ENCODE measurements at regions not wholly inside any gene's neighbourhood (a gene's known extent, or its start where the extent isn't known, plus 50 kb on each side); places are given as distances from the start of the nearest gene placed in this dataset.

GRCh38 chrX:6793000-6793399 lies 258.1 kb upstream of the VCX3A start:
- Mint-ChIP-seq H3K27ac (no peak overlapping the region), H3K4me1 (ENCODE audit: low read depth) (no peaks in the 10 kb centered on the region), H3K27me3 (ENCODE audit: insufficient read depth) (no peaks in the 10 kb centered on the region), H3K36me3 (ENCODE audit: low read depth) (no peaks in the 10 kb centered on the region), H3K4me3 (no peak overlapping the region), H3K9me3 (peaks cover 3% of the 10 kb centered on the region; the same call in 1 of the 2 replicates)
- DNase-seq: no peak
- no peak for TF ChIP-seq CTCF (IDR thresholded peaks at IDR 0.05)

- Mint-ChIP-seq H3K27ac (no peak overlapping the region), H3K36me3 (ENCODE audit: low read depth) (no peaks in the 10 kb centered on the region), H3K4me1 (ENCODE audit: low read depth) (no peaks in the 10 kb centered on the region), H3K4me3 (no peak overlapping the region), H3K9me3 (no peaks in the 10 kb centered on the region; the same call in 1 of the 2 replicates), H3K27me3 (ENCODE audit: insufficient read depth) (no peaks in the 10 kb centered on the region)
- no peak for DNase-seq
- TF ChIP-seq CTCF (IDR thresholded peaks at IDR 0.05): no peak
Observed at GRCh38 chrX:6783912-6784311, 249.0 kb upstream of the VCX3A start.

GRCh38 chrX:6782831-6783230 lies 247.9 kb upstream of the VCX3A start:
- no peak for TF ChIP-seq CTCF (IDR thresholded peaks at IDR 0.05)

GRCh38 chrX:6778544-6779503 lies 243.9 kb upstream of the VCX3A start:
- H3K27me3 Mint-ChIP-seq (ENCODE audit: insufficient read depth): no peaks in the 10 kb centered on the region
- no peak overlapping the region for H3K27ac Mint-ChIP-seq
- H3K9me3 Mint-ChIP-seq: no peaks in the 10 kb centered on the region
- no peaks in the 10 kb centered on the region for H3K36me3 Mint-ChIP-seq (ENCODE audit: low read depth)
- H3K4me1 Mint-ChIP-seq (ENCODE audit: low read depth): no peaks in the 10 kb centered on the region
- TF ChIP-seq CTCF (IDR thresholded peaks at IDR 0.05): no peak
- no peak for DNase-seq
- no peak overlapping the region for H3K4me3 Mint-ChIP-seq

More at GRCh38 chrX:6782831-6783230, 247.9 kb upstream of the VCX3A start:
- H3K4me3 Mint-ChIP-seq: no peak overlapping the region
- H3K4me1 Mint-ChIP-seq (ENCODE audit: low read depth): no peaks in the 10 kb centered on the region
- DNase-seq: no peak
- H3K27me3 Mint-ChIP-seq (ENCODE audit: insufficient read depth): no peaks in the 10 kb centered on the region
- H3K9me3 Mint-ChIP-seq: no peaks in the 10 kb centered on the region; the same call in 1 of the 2 replicates
- no peak overlapping the region for H3K27ac Mint-ChIP-seq
- H3K36me3 Mint-ChIP-seq (ENCODE audit: low read depth): no peaks in the 10 kb centered on the region

GRCh38 chrX:6777238-6778002 lies 242.5 kb upstream of the VCX3A start:
- Mint-ChIP-seq H3K27me3 (ENCODE audit: insufficient read depth) (no peaks in the 10 kb centered on the region), H3K4me1 (ENCODE audit: low read depth) (no peaks in the 10 kb centered on the region), H3K9me3 (no peaks in the 10 kb centered on the region), H3K27ac (no peak overlapping the region), H3K36me3 (ENCODE audit: low read depth) (no peaks in the 10 kb centered on the region), H3K4me3 (no peak overlapping the region)
- no peak for TF ChIP-seq CTCF (IDR thresholded peaks at IDR 0.05)
- no peak for DNase-seq
